PFSK-1 (cell line): ENCODE measurements at regions not wholly inside any gene's neighbourhood (a gene's known extent, or its start where the extent isn't known, plus 50 kb on each side); places are given as distances from the start of the nearest gene placed in this dataset.

Source experiments
- TAF1 ChIP-seq: IDR thresholded peaks from 2 replicates; pipeline ENCODE4 v1.6.1; 2012; ENCODE audit warnings: low read length, control low read depth, borderline replicate concordance; ENCODE audit not compliant: insufficient read depth
- TF ChIP-seq, protein P1 (sequence below), 2 experiments: IDR thresholded peaks; 2 replicates each; pipeline versions ENCODE4 v1.6.1 to v1.8.0; 2011 to 2012; ENCODE audit warnings: low read depth in 2 of 2, low read length in 2 of 2, control low read depth in 1 of 2, inconsistent platforms in 1 of 2, mild to moderate bottlenecking in 1 of 2, moderate library complexity in 1 of 2; ENCODE audit not compliant: insufficient read depth in 1 of 2

DNA sequence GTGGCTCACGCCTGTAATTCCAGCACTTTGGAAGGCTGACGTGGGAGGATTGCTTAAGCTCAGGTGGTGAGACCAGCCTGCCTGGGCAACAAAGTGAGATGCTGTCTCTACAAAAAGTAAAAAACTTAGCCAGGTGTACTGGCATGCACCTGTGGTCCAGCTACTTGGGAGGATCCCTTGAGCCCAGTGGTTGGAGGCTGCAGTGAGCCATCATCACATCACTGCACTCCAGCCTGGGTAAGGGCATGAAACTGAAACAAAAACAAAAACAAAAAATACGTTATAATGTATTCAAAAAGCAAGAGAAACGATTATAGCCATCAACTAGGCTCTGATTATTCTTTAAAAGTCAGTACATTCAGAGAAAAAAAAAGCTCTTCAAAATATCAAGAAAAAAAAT lies 62.5 kb downstream of the TCF20 start:
- TF ChIP-seq, protein P1, sequence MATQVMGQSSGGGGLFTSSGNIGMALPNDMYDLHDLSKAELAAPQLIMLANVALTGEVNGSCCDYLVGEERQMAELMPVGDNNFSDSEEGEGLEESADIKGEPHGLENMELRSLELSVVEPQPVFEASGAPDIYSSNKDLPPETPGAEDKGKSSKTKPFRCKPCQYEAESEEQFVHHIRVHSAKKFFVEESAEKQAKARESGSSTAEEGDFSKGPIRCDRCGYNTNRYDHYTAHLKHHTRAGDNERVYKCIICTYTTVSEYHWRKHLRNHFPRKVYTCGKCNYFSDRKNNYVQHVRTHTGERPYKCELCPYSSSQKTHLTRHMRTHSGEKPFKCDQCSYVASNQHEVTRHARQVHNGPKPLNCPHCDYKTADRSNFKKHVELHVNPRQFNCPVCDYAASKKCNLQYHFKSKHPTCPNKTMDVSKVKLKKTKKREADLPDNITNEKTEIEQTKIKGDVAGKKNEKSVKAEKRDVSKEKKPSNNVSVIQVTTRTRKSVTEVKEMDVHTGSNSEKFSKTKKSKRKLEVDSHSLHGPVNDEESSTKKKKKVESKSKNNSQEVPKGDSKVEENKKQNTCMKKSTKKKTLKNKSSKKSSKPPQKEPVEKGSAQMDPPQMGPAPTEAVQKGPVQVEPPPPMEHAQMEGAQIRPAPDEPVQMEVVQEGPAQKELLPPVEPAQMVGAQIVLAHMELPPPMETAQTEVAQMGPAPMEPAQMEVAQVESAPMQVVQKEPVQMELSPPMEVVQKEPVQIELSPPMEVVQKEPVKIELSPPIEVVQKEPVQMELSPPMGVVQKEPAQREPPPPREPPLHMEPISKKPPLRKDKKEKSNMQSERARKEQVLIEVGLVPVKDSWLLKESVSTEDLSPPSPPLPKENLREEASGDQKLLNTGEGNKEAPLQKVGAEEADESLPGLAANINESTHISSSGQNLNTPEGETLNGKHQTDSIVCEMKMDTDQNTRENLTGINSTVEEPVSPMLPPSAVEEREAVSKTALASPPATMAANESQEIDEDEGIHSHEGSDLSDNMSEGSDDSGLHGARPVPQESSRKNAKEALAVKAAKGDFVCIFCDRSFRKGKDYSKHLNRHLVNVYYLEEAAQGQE (IDR thresholded peaks at IDR 0.05; ENCODE audit: insufficient read depth in 1 of 2, low read depth in 2 of 2, low read length in 2 of 2), result no peak
- no peak for TF ChIP-seq TAF1
